ENCODE measurements at regions not wholly inside any gene's neighbourhood (a gene's known extent, or its start where the extent isn't known, plus 50 kb on each side); places are given as distances from the start of the nearest gene placed in this dataset.
"Not testable (repeated sequence)": the region's sequence is repeated elsewhere in the genome, so short reads cannot be mapped to it uniquely, and the experiment has no call there.

GRCh38 chr6:86707545-86708120 is 229.7 kb upstream of the HTR1E start:
- FAIRE-seq = no peak
- H3K36me3 ChIP-seq (ENCODE audit: control insufficient read depth in 2 of 3, insufficient read depth in 3 of 3, low read length in 3 of 3) = no peaks in the 10 kb centered on the region
- DNase-seq = no peak
- H3K9me3 ChIP-seq (ENCODE audit: control insufficient read depth in 2 of 3, insufficient read depth in 1 of 3, low read length in 3 of 3) = no peaks in the 10 kb centered on the region
- no peak overlapping the region for H3K4me3 ChIP-seq (ENCODE audit: low read length in 3 of 3)
- intact Hi-C loops (cut with DNase I) = no loop called here
- H3K27me3 ChIP-seq (ENCODE audit: control insufficient read depth, insufficient read depth, low read length) = no peaks in the 10 kb centered on the region
- H3K4me1 ChIP-seq (ENCODE audit: control insufficient read depth in 2 of 3, insufficient read depth in 2 of 3, low read depth in 1 of 3, low read length in 3 of 3) = no peaks in the 10 kb centered on the region
- H3K27ac ChIP-seq (ENCODE audit: low read depth in 2 of 2, low read length in 2 of 2) = no peak overlapping the region
- no peak for TF ChIP-seq CTCF (IDR thresholded peaks at IDR 0.05; ENCODE audit: borderline replicate concordance, extremely low read depth, insufficient read depth)
- no peak overlapping the region for H3K9ac ChIP-seq (ENCODE audit: low read length in 3 of 3)

GRCh38 chr6:86706449-86706848 is 230.9 kb upstream of the HTR1E start:
- TF ChIP-seq CTCF (IDR thresholded peaks at IDR 0.05; ENCODE audit: borderline replicate concordance, extremely low read depth, insufficient read depth) = no peak
- no peaks in the 10 kb centered on the region for H3K9me3 ChIP-seq (ENCODE audit: control insufficient read depth in 2 of 3, insufficient read depth in 1 of 3, low read length in 3 of 3)
- no peaks in the 10 kb centered on the region for H3K36me3 ChIP-seq (ENCODE audit: control insufficient read depth in 2 of 3, insufficient read depth in 3 of 3, low read length in 3 of 3)
- H3K4me3 ChIP-seq (ENCODE audit: low read length in 3 of 3) = no peak overlapping the region
- no peak overlapping the region for H3K27ac ChIP-seq (ENCODE audit: low read depth in 2 of 2, low read length in 2 of 2)
- no peaks in the 10 kb centered on the region for H3K27me3 ChIP-seq (ENCODE audit: control insufficient read depth, insufficient read depth, low read length)
- intact Hi-C loops (cut with DNase I) = no loop called here
- FAIRE-seq = no peak
- H3K9ac ChIP-seq (ENCODE audit: low read length in 3 of 3) = no peak overlapping the region
- H3K4me1 ChIP-seq (ENCODE audit: control insufficient read depth in 2 of 3, insufficient read depth in 2 of 3, low read depth in 1 of 3, low read length in 3 of 3) = no peaks in the 10 kb centered on the region
- DNase-seq = no peak

DNA sequence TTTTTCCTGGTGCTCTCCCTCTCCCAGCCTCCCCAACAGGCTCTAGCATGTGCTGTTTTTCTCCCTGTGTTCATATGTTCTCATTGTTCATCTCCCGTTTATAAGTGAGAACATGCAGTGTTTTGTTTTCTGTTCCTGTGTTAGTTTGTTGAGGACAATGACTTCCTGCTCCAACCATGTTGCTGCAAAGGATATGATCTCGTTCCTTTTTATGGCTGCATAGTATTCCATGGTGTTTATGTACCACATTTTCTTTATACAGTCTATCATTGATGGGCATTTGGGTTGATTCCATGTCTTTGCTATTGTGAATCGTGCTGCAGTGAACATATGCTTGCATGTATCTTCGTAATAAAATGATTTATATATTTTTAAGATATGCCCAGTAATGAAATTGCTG is 236.1 kb upstream of the HTR1E start:
- H3K9me3 ChIP-seq (ENCODE audit: control insufficient read depth in 2 of 3, insufficient read depth in 1 of 3, low read length in 3 of 3); DNase-seq; H3K4me1 ChIP-seq (ENCODE audit: control insufficient read depth in 2 of 3, insufficient read depth in 2 of 3, low read depth in 1 of 3, low read length in 3 of 3); H3K4me3 ChIP-seq (ENCODE audit: low read length in 3 of 3); FAIRE-seq; H3K36me3 ChIP-seq (ENCODE audit: control insufficient read depth in 2 of 3, insufficient read depth in 3 of 3, low read length in 3 of 3); H3K27me3 ChIP-seq (ENCODE audit: control insufficient read depth, insufficient read depth, low read length); intact Hi-C loops (cut with DNase I); H3K27ac ChIP-seq (ENCODE audit: low read depth in 2 of 2, low read length in 2 of 2); H3K9ac ChIP-seq (ENCODE audit: low read length in 3 of 3): not testable (repeated sequence)

- Histone ChIP-seq H3K4me1 (ENCODE audit: control insufficient read depth in 2 of 3, insufficient read depth in 2 of 3, low read depth in 1 of 3, low read length in 3 of 3) (no peaks in the 10 kb centered on the region), H3K36me3 (ENCODE audit: control insufficient read depth in 2 of 3, insufficient read depth in 3 of 3, low read length in 3 of 3) (no peaks in the 10 kb centered on the region), H3K27me3 (ENCODE audit: control insufficient read depth, insufficient read depth, low read length) (no peaks in the 10 kb centered on the region), H3K9me3 (ENCODE audit: control insufficient read depth in 2 of 3, insufficient read depth in 1 of 3, low read length in 3 of 3) (no peaks in the 10 kb centered on the region), H3K27ac (ENCODE audit: low read depth in 2 of 2, low read length in 2 of 2) (no peak overlapping the region), H3K4me3 (ENCODE audit: low read length in 3 of 3) (no peak overlapping the region), H3K9ac (ENCODE audit: low read length in 3 of 3) (no peak overlapping the region)
- DNase-seq (peak in 2 of 5 donors; percentile 36 to 53), FAIRE-seq (no peak)
- TF ChIP-seq CTCF (IDR thresholded peaks at IDR 0.05; ENCODE audit: borderline replicate concordance, extremely low read depth, insufficient read depth) = no peak
- intact Hi-C loops (cut with DNase I) = no loop called here
These were observed 250.8 kb upstream of the HTR1E start for GRCh38 chr6:86686496-86686895.

Measured in kidney (tissue), 13 donors.